ENCODE measurements at regions not wholly inside any gene's neighbourhood (a gene's known extent, or its start where the extent isn't known, plus 50 kb on each side); places are given as distances from the start of the nearest gene placed in this dataset.
"Not testable (repeated sequence)": the region's sequence is repeated elsewhere in the genome, so short reads cannot be mapped to it uniquely, and the experiment has no call there.

DNA sequence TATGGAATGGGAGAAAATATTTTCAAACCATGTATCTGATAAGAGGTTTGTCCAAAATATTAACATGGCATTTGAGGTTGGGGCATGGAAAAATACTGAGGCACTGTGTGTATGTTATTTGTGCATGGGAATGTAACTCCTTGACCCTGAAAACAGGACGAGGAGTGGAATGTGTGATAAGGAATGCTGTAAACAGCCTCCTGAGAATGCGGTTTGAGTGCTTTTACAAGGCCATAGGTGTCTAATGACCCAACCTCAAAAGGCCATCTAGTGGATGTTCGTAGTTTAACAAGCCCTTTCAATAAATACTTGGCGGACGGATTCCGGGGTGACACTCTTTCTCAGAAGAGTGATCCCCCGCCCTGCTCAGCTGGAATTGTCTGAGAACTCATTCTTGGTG is 162.9 kb upstream of the USP9X start:
- no peak for DNase-seq
- no peaks in the 10 kb centered on the region for H3K9me3 Mint-ChIP-seq (ENCODE audit: low read depth)
- H3K27ac Mint-ChIP-seq, result no peak overlapping the region
- CTCF ChIA-PET, result no interaction called here
- H3K4me1 Mint-ChIP-seq, result no peaks in the 10 kb centered on the region
- no peaks in the 10 kb centered on the region for H3K27me3 Mint-ChIP-seq
- H3K36me3 Mint-ChIP-seq, result peaks cover 6% of the 10 kb centered on the region
- no peak for ATAC-seq
- no peak overlapping the region for H3K4me3 Mint-ChIP-seq

DNA sequence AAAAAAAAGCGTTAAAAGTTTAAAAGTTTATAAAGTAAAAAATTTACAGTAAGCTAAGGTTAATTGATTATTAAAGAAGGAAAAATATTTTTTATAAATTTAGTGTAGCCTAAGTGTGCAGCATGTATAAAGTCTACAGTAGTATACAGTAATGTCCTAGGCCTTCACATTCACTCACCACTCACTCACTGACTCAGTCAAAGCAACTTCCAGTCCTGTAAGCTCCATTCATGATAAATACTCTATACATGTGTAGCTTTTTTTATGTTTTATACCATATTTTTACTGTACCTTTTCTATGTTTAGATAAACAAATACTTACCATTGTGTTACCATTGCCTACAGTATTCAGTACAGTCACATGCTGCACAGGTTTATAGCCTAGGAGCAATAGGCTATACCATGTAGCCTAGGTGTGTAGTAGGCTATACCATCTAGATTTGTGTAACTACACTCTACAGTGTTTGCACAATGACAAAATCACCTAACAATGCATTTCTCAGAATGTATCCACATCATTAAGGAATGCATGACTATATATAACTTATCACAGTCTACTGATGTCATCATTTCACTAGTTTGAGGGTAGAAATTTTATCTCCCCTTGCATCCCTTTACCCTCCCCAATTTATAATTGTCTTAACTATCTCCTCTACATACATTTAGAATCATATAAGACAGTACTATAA is 158.4 kb upstream of the USP9X start:
- CTCF ChIA-PET, ATAC-seq, H3K4me3 Mint-ChIP-seq: not testable (repeated sequence)

DNA sequence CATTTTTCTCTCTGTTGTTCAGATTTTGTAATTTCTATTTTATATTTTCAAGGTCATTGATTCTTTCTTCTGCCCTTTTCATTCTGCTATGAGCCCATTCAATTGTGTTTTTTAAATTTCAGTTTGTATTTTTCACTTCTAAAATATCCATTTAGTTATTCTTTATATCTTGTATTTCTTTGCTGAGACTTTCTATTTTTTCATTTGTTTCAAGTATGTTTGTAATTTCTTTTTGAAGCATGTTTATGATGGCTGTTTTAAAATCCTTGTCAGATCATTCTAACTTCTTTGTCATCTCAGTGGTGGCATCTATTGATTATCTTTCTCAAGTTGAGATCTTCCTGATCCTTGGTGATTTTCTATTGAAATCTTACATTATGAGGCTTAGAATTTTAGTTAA is 157.2 kb upstream of the USP9X start:
- CTCF ChIA-PET, result no interaction called here
- no peak for ATAC-seq
- H3K27ac Mint-ChIP-seq, result no peak overlapping the region

More for the DNA sequence above, 158.4 kb upstream of the USP9X start:
- DNase-seq; H3K27ac Mint-ChIP-seq; H3K4me1 Mint-ChIP-seq; H3K9me3 Mint-ChIP-seq (ENCODE audit: low read depth); H3K36me3 Mint-ChIP-seq; H3K27me3 Mint-ChIP-seq: not testable (repeated sequence)

DNA sequence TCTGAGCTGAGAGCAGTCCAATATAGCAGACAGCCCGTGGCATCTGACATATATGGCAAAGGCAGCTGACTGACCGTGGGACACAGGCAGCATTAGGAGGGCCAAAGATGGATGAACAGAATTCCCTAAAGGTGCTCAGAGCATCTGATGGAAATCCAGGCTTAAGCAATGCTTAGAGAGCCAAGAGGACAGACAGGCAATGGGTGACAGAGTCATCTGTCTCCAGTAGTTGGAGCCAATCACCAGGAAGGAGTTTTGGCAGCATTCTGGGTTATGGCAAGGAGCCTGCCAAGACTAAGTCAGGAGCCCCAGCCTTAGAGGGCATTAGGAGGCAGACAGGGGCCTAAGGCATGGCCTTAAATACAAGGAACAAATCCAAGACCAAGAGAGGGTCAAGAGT is 153.3 kb upstream of the USP9X start:
- Mint-ChIP-seq H3K4me1 (peaks cover 12% of the 10 kb centered on the region), H3K27me3 (no peaks in the 10 kb centered on the region), H3K27ac (no peak overlapping the region), H3K36me3 (no peaks in the 10 kb centered on the region), H3K4me3 (no peak overlapping the region), H3K9me3 (ENCODE audit: low read depth) (no peaks in the 10 kb centered on the region)
- CTCF ChIA-PET, result no interaction called here
- DNase-seq (no peak), ATAC-seq (no peak)

More for the DNA sequence above, 157.2 kb upstream of the USP9X start:
- H3K36me3 Mint-ChIP-seq, result no peaks in the 10 kb centered on the region
- H3K9me3 Mint-ChIP-seq (ENCODE audit: low read depth), result no peaks in the 10 kb centered on the region
- no peak for DNase-seq
- peaks cover 2% of the 10 kb centered on the region for H3K4me1 Mint-ChIP-seq
- no peak overlapping the region for H3K4me3 Mint-ChIP-seq
- no peaks in the 10 kb centered on the region for H3K27me3 Mint-ChIP-seq

DNA sequence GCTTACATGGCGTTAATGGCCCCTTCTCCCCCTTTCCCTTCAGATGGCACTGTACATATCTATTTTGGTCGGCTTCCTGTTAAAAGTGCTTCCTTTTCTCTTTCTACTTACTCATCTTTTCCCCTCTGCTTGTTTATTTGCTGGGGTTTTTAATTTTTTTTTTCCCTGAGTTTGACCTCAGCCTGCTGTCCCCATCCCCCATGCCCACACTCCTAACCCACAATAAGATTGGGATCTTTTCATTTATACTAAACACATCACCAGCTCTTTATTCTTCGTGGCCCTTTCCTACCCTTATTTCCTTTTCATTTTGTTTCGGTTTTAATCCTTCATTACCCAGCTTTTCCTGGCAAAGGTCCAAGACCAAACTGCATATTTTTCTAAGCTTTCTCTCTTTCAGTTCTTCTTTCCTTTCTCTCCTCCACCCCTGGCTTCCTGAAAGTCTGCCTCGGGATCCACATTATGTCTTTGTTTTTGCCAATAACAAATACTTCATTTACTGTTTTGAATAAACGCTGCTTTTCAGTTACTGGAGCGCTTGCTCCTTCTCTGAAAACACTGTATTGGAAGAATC is 152.0 kb upstream of the USP9X start:
- Mint-ChIP-seq H3K4me3 (peak overlapping the region; percentile 67), H3K4me1 (peaks cover 12% of the 10 kb centered on the region), H3K27ac (peak overlapping the region; percentile 85), H3K9me3 (ENCODE audit: low read depth) (no peaks in the 10 kb centered on the region), H3K36me3 (no peaks in the 10 kb centered on the region), H3K27me3 (no peaks in the 10 kb centered on the region)
- CTCF ChIA-PET, result interaction anchor here (1.0 kb wide), 1 partner anchor 55 kb away, joined by 4 read pairs; no protein-coding TSS in a partner anchor
- peak; percentile 64 for ATAC-seq
- no peak for DNase-seq

DNA sequence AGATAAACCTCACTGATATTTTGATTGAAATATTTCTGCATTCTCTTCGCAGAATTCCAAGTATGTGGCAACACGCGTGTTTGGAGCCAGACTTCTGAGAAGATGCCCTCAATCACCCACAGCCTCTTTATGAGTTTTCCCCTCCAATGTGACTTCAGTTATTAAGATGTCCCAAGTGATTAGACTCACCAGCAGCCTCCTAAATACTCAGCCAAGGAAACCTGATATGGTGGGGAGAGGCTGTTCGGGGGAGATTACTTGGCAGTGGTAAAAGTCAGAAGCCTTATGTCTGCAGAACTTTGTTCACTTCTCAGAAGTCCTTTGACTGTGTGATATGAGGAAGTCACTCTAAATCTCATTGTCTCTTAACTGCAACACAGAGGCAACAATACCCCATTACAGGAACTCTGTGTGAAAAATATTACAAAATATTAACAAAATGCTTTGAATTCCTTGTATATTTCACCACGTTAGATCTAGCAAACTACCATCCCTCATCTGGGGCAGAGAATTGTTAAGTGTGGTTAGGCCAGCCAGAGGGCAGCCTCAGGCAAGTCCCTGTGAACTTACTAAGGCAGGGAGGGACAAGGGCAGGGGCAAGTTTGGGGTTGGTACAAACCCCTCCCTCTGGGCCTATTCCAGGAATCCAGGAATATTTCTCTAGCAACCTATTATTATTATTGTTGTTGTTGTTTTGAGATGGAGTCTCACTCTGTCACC is 151.4 kb upstream of the USP9X start:
- peak overlapping the region; percentile 67 for H3K4me3 Mint-ChIP-seq
- CTCF ChIA-PET, result no interaction called here

DNA sequence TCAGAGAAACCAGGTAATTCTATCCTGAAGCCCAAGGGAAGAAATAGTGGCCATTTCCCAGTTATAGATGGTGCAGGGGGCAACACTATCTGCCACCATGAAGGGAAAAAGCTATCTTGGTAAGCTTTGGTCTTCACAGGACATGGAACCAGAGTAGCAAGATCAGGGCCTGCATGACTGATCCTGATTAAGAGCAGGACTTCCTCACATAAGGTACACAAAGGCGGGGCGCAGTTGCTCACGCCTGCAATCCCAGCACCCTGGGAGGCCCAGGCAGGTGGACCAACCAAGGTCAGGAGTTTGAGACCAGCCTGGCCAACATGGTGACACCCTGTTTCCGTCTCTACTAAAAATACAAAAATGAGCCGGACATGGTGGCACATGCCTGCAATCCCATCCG is 148.4 kb upstream of the USP9X start:
- H3K4me3 Mint-ChIP-seq, result no peak overlapping the region
- no peaks in the 10 kb centered on the region for H3K36me3 Mint-ChIP-seq
- H3K27me3 Mint-ChIP-seq, result no peaks in the 10 kb centered on the region
- CTCF ChIA-PET, result no interaction called here
- H3K9me3 Mint-ChIP-seq (ENCODE audit: low read depth), result no peaks in the 10 kb centered on the region
- H3K4me1 Mint-ChIP-seq, result peaks cover 12% of the 10 kb centered on the region
- H3K27ac Mint-ChIP-seq, result no peak overlapping the region
- ATAC-seq (no peak), DNase-seq (no peak)

More for the DNA sequence above, 151.4 kb upstream of the USP9X start:
- Mint-ChIP-seq H3K9me3 (ENCODE audit: low read depth) (no peaks in the 10 kb centered on the region), H3K4me1 (peaks cover 12% of the 10 kb centered on the region), H3K27me3 (no peaks in the 10 kb centered on the region), H3K27ac (peak overlapping the region; percentile 85), H3K36me3 (no peaks in the 10 kb centered on the region)
- ATAC-seq (peak; percentile 53), DNase-seq (no peak)

DNA sequence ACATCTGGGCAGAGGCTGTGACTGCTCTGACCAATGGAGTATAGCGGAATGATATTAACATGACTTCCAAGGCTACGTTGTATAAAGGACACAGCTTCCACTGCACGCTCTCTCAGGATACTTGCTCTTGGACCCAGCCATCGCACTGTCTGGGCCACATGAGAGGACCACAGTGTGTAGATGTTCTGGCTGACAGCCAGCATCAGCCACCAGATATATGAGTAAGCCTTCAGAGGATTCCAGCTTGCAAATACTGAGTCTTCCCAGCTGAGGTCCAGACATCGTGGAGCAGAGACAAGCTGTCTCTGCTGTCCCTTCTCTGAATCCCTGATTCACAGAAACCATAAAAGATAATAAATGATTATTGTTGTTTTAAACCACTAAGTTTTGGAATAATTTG is 146.8 kb upstream of the USP9X start:
- no peaks in the 10 kb centered on the region for H3K27me3 Mint-ChIP-seq
- CTCF ChIA-PET, result no interaction called here
- DNase-seq (no peak), ATAC-seq (no peak)
- H3K9me3 Mint-ChIP-seq (ENCODE audit: low read depth), result no peaks in the 10 kb centered on the region
- H3K4me1 Mint-ChIP-seq, result peaks cover 6% of the 10 kb centered on the region
- H3K4me3 Mint-ChIP-seq, result no peak overlapping the region
- no peaks in the 10 kb centered on the region for H3K36me3 Mint-ChIP-seq
- H3K27ac Mint-ChIP-seq, result no peak overlapping the region

DNA sequence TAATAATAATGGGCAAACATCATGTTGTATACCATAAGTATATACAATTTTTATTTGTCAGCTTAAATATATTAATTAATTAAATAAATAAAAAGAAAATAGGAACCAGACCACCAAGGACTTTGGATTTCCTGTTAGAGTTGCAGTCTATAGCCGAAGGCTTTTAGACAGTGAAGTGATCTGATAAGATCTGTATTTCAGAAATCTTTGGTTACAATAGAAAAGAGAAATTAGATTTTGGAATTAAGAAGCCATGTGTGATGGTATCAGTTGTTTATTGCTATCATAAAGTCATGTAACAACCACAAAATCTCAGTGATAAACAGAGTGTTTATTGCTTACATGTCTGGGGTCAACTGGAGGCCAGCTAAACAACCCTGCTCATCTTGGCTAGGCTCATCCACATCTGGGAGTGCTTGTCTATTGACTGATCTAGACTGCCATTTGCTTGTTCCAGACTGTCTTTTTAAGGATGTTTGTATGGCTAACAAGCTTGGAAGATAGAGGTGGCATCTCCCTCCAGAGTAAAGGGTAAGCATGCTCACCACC is 142.1 kb upstream of the USP9X start:
- Mint-ChIP-seq H3K4me3 (no peak overlapping the region), H3K27me3 (no peaks in the 10 kb centered on the region), H3K4me1 (no peaks in the 10 kb centered on the region), H3K36me3 (no peaks in the 10 kb centered on the region), H3K9me3 (ENCODE audit: low read depth) (no peaks in the 10 kb centered on the region), H3K27ac (no peak overlapping the region)
- CTCF ChIA-PET, result no interaction called here
- ATAC-seq (no peak), DNase-seq (no peak)

DNA sequence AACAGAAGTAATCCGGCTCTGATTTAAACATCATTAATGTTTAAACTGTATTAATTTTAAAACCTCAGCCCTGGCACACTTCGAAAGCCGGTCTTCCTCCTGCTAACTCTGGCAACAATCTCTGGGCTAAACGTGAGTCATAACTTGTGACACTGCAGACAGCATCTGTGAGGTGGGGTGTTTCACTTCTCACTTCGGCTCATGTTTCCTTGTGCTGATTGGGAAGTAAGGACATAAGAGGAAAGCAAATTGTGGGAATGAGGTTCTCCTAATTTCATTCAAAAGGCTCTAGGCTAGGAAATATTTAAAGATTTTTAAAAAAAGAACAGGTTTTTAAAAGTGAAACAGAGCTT is 139.9 kb upstream of the USP9X start:
- H3K27me3 Mint-ChIP-seq, result no peaks in the 10 kb centered on the region
- ATAC-seq (no peak), DNase-seq (no peak)
- H3K4me1 Mint-ChIP-seq, result no peaks in the 10 kb centered on the region
- H3K9me3 Mint-ChIP-seq (ENCODE audit: low read depth), result no peaks in the 10 kb centered on the region
- no peaks in the 10 kb centered on the region for H3K36me3 Mint-ChIP-seq
- H3K27ac Mint-ChIP-seq, result no peak overlapping the region
- H3K4me3 Mint-ChIP-seq, result no peak overlapping the region
- CTCF ChIA-PET, result no interaction called here

DNA sequence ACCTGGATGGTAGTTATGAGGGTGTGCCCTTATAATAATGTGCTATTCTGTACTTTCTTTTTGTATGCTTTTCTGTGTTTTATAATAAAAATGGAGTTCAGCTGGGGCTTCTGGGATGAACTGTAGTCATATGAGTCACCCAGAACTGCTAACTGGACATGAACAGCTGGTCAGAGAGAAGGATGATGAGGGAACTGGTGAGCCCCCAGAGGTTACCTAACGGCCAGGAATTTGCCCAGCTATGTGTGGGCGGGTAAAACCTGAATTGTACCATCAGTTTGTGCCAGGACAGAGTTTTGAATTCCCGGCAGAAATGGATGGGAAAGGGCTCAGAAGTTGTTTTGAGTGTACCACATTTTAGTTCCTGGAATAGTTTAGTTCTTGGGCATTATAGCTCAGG is 138.0 kb upstream of the USP9X start:
- Mint-ChIP-seq H3K27ac (no peak overlapping the region), H3K9me3 (ENCODE audit: low read depth) (peaks cover 3% of the 10 kb centered on the region), H3K4me1 (peaks cover 11% of the 10 kb centered on the region), H3K4me3 (no peak overlapping the region), H3K36me3 (peaks cover 6% of the 10 kb centered on the region), H3K27me3 (no peaks in the 10 kb centered on the region)
- DNase-seq, result no peak
- ATAC-seq, result no peak
- CTCF ChIA-PET, result no interaction called here

DNA sequence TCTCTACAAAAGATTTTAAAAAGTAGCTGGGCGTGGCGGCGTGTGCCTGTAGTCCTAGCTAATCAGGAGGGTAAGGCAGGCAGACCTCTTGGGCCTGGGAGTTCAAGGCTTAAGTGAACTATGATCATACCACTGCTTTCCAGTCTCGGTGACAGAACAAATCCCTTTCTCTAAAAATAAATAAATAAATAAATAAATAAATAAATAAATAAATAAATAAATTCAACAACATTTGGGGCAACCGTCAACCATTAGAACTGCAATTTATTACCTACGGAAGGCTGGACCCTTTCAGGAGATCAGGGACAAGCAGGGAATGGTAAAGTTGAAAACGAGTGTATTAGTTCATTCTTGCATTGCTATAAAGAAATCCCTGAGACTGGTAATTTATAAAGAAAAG is 136.2 kb upstream of the USP9X start:
- peaks cover 21% of the 10 kb centered on the region for H3K4me1 Mint-ChIP-seq
- no peak overlapping the region for H3K27ac Mint-ChIP-seq
- peaks cover 8% of the 10 kb centered on the region for H3K36me3 Mint-ChIP-seq
- CTCF ChIA-PET, result no interaction called here
- H3K27me3 Mint-ChIP-seq, result no peaks in the 10 kb centered on the region
- no peak overlapping the region for H3K4me3 Mint-ChIP-seq
- DNase-seq (no peak), ATAC-seq (no peak)
- peaks cover 3% of the 10 kb centered on the region for H3K9me3 Mint-ChIP-seq (ENCODE audit: low read depth)

DNA sequence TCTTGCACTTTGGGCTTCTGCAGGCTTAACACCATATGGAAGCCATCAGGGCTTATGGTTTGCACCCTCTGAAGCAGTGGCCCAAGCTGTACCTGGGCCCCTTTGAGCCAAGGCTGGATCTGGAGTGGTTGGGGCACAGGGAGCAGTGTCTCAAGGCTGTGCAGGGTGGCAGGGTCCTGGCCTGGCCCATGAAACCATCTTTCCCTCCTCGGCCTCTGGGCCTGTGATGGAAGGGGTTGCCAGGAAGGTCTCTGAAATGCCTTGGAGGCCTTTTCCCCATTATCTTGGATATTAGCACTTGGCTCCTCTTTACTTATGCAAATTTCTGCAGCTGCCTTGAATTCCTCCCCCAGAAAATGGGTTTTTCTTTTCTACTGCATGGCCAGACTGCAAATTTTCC is 134.7 kb upstream of the USP9X start:
- DNase-seq (no peak), ATAC-seq (no peak)
- Mint-ChIP-seq H3K36me3 (peaks cover 8% of the 10 kb centered on the region), H3K4me1 (peaks cover 21% of the 10 kb centered on the region), H3K27ac (no peak overlapping the region), H3K27me3 (no peaks in the 10 kb centered on the region), H3K9me3 (ENCODE audit: low read depth) (peaks cover 3% of the 10 kb centered on the region), H3K4me3 (no peak overlapping the region)
- CTCF ChIA-PET, result no interaction called here

DNA sequence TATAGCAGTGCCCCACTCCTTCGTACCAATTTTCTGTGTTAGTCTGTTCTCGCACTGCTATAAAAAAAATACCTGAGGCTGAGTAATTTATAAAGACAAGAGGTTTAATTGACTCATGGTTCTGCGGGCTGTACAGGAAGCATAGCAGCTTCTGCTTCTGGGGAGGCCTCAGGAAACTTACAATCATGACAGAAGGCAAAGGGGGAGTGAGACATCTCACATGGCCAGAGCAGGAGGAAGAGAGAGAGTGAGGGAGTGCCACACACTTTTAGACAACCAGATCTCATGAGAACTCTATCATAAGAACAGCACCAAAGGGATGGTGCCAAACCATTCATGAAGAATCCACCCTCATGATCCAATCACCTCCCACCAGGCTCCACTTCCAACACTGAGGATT is 133.8 kb upstream of the USP9X start:
- H3K27me3 Mint-ChIP-seq; H3K27ac Mint-ChIP-seq; H3K9me3 Mint-ChIP-seq (ENCODE audit: low read depth); H3K36me3 Mint-ChIP-seq; DNase-seq; ATAC-seq; CTCF ChIA-PET; H3K4me3 Mint-ChIP-seq: not testable (repeated sequence)
- peaks cover 21% of the 10 kb centered on the region for H3K4me1 Mint-ChIP-seq
